GM12891 (cell line): ENCODE measurements at regions not wholly inside any gene's neighbourhood (a gene's known extent, or its start where the extent isn't known, plus 50 kb on each side); places are given as distances from the start of the nearest gene placed in this dataset.

ENCODE experiments used
- POLR2A ChIP-seq: IDR thresholded peaks from 2 replicates; pipeline ENCODE4 v1.6.1; 2011; ENCODE audit warnings: low read depth, low read length, control low read depth
- POLR2AphosphoS5 ChIP-seq: IDR thresholded peaks from 2 replicates; pipeline ENCODE4 v1.6.1; 2011; ENCODE audit warnings: low read depth, low read length, control low read depth

DNA sequence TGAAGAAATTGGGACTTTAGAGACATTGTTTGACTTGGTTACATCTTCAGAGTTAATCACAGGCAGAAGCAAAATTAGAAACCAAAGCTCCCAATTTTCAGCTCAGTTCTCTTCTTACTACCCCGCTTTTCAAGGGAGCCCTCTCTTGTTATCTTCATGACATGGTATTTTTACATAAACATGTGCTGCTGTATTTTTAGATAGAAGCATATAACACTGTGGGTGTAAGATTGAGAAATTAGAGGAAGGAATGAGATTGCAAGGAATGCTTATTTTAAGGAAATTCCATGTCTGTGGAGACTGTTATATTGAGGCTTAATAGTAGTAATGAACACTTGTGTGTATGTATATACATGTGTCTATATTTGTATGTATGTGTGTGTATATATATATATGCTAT lies 401.6 kb downstream of the TMEM232 start:
- TF ChIP-seq POLR2AphosphoS5 (no peak), POLR2A (no peak)
